GM06990 (cell line): ENCODE measurements at regions not wholly inside any gene's neighbourhood (a gene's known extent, or its start where the extent isn't known, plus 50 kb on each side); places are given as distances from the start of the nearest gene placed in this dataset.

Experiments
- DNase-seq: peaks from one replicate; pipeline ENCODE4 v3.0.0-alpha.2; 2011; ENCODE audit not compliant: insufficient read length; ENCODE audit errors: extremely low read depth
- H3K27me3 ChIP-seq: replicated peaks from 2 replicates; pipeline ENCODE4 v1.6.0; 2011; ENCODE audit warnings: low read length; ENCODE audit not compliant: control insufficient read depth, insufficient read depth
- H3K36me3 ChIP-seq: 2 replicates; pipeline ENCODE4 v1.5.1; 2011; ENCODE audit warnings: low read length; ENCODE audit not compliant: control insufficient read depth, insufficient read depth
- H3K4me3 ChIP-seq: replicated peaks from 2 replicates; pipeline ENCODE4 v1.5.1; 2011; ENCODE audit warnings: low read depth, mild to moderate bottlenecking, control low read depth, low read length
- CTCF ChIP-seq: IDR thresholded peaks from 2 replicates; pipeline ENCODE4 v1.5.1; 2011; ENCODE audit warnings: low read length, control low read depth, mild to moderate bottlenecking, inconsistent platforms; ENCODE audit not compliant: insufficient read depth, poor library complexity, severe bottlenecking

DNA sequence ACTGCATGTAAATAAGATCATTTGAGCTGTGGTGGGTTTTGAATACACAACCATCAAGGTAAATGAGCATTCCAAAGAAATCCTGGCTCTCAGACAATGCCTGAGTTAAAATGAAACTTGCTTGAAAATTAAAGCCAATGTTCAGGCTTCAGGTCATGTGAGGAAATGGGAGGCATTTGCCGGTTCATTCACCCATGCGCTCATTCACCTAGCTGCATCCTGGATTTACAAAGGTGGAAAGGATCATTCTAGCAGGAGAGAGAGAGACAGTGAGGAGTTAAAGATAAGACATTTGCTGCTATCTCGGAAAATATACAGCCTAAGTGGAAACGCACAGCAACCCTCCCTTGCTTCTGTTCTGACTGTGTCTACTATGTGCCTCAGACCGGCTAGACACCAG is 143.8 kb upstream of the KLF4 start:
- DNase-seq, result no peak
- Histone ChIP-seq H3K4me3 (no peak overlapping the region), H3K27me3 (no peaks in the 10 kb centered on the region; the same call in none of the 2 replicates), H3K36me3 (no peaks in the 10 kb centered on the region)
- no peak for TF ChIP-seq CTCF

DNA sequence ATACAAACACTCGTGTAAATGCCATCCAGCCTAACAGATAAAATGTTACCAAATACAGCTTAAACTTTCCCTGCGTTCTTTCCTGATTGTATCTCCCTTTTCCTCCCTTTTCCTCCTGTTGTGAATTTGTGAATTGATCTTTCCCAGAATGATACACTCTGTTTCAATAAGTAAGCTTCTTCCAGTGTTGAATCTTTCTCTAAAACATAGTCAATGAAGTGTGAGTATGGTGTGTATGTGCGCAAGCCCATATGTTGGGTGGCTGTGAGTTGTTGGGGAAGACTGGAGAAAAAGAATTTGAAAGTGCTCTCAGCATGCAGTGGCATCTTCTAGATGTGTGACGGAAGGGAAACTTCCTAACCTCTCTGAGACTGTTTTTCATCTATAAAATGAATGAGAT is 143.1 kb upstream of the KLF4 start:
- no peak for TF ChIP-seq CTCF
- Histone ChIP-seq H3K27me3 (no peaks in the 10 kb centered on the region; the same call in none of the 2 replicates), H3K36me3 (no peaks in the 10 kb centered on the region), H3K4me3 (no peak overlapping the region)
- no peak for DNase-seq

DNA sequence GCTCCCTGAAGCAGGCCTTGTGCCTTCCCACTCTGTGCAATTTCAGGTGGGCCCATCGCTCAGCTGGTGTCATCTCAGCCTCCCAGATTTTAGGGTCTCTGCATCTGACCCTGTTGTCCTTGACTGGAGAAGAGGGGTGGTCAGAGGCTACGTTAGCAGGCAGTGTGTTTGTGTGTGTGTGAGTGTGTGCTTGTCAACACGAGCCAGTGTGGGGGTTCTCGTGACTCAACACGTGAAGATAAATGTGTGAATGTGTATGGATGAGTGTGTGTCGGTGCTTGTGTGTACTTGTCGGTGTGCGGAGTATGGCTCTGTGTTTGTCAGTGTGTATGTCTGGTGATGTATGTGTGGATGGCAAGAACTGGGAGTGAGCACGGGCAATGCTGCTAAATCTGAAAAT is 142.6 kb upstream of the KLF4 start:
- TF ChIP-seq CTCF, result no peak
- DNase-seq, result no peak
- H3K27me3 ChIP-seq, result no peaks in the 10 kb centered on the region; the same call in none of the 2 replicates
- no peaks in the 10 kb centered on the region for H3K36me3 ChIP-seq
- H3K4me3 ChIP-seq, result no peak overlapping the region

DNA sequence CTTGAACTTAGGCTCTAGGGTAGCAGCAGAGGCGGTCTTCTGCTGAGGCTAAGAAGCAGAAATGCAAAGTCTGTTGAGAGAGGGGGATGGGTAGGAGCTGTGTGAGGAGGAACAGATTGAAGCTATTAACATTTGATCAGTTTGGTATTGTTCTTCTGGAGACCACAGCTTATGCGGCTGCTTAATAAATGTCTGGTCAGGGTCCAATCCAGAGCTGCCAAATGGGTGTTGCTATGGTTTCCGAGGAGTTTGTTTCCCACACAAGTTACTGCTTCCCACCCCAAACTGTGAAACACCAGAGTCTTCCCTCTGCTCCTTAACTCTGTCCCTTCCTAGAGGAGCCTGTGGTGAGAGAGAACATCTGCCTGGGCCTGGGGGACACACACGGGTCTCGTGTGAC is 142.2 kb upstream of the KLF4 start:
- H3K27me3 ChIP-seq, result no peaks in the 10 kb centered on the region; the same call in none of the 2 replicates
- TF ChIP-seq CTCF, result no peak
- DNase-seq, result no peak

GRCh38 chr9:107630156-107630555 is 140.6 kb upstream of the KLF4 start:
- no peak for TF ChIP-seq CTCF
- H3K4me3 ChIP-seq, result no peak overlapping the region
- no peaks in the 10 kb centered on the region for H3K36me3 ChIP-seq
- H3K27me3 ChIP-seq, result no peaks in the 10 kb centered on the region; the same call in none of the 2 replicates
- no peak for DNase-seq

More for the DNA sequence above, 142.2 kb upstream of the KLF4 start:
- no peaks in the 10 kb centered on the region for H3K36me3 ChIP-seq
- H3K4me3 ChIP-seq, result no peak overlapping the region

DNA sequence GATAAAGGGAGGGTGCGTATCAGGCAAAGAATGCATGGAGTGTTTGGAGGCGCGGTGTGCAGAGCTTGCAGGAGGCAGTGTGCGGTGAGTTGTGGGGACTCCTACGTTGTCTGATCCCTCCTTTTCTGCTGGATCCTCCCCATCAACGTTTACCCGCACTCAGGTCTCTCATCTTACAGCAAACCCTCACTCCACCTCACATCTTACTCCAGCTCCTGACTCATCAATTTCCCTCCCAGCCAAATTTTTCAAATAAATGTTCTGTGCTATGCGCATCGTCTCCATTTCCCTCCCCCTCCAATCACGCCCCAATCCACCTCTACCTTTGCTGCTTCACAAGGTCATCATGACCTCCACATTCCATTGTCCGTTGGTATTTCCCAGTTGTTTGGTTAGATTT is 138.9 kb upstream of the KLF4 start:
- Histone ChIP-seq H3K27me3 (no peaks in the 10 kb centered on the region; the same call in none of the 2 replicates), H3K4me3 (no peak overlapping the region)
- no peak for TF ChIP-seq CTCF

More for the DNA sequence above, 138.9 kb upstream of the KLF4 start:
- H3K36me3 ChIP-seq, result no peaks in the 10 kb centered on the region
- DNase-seq, result no peak
